HL-60 (cell line): ENCODE measurements at regions not wholly inside any gene's neighbourhood (a gene's known extent, or its start where the extent isn't known, plus 50 kb on each side); places are given as distances from the start of the nearest gene placed in this dataset.

ENCODE experiments used
- DNase-seq, 2 experiments: peaks; one replicate each; pipeline ENCODE4 v3.0.0-alpha.2; 2010 to 2020; ENCODE audit warnings: low read depth in 1 of 2, low spot score in 1 of 2
- H3K27ac ChIP-seq: fragments of 250-450 bp; sonication (Bioruptor Pico); replicated peaks from 2 replicates; pipeline ENCODE4 v1.5.1; 2020; ENCODE audit warnings: mild to moderate bottlenecking, moderate library complexity
- H3K27me3 ChIP-seq: fragments of 250-450 bp; sonication (Bioruptor Pico); 2 replicates; pipeline ENCODE4 v1.5.1; 2021; ENCODE audit warnings: mild to moderate bottlenecking, moderate library complexity; ENCODE audit not compliant: insufficient read depth, poor library complexity, severe bottlenecking
- H3K4me3 ChIP-seq: replicated peaks from 2 replicates; pipeline ENCODE4 v1.5.1; 2011; ENCODE audit warnings: mild to moderate bottlenecking, control low read depth, low read length; ENCODE audit not compliant: insufficient read depth
- CTCF ChIP-seq: IDR thresholded peaks from one replicate; pipeline ENCODE4 v1.5.1; 2011; ENCODE audit warnings: low read length, control low read depth, inconsistent platforms; ENCODE audit not compliant: insufficient read depth
- GABPA ChIP-seq: IDR thresholded peaks from 2 replicates; pipeline ENCODE4 v1.6.1; 2012; ENCODE audit warnings: low read depth
- POLR2AphosphoS5 ChIP-seq: IDR thresholded peaks from 2 replicates; pipeline ENCODE4 v1.6.1; 2012; ENCODE audit warnings: low read depth
- REST ChIP-seq: IDR thresholded peaks from 2 replicates; pipeline ENCODE4 v1.6.1; 2012; ENCODE audit warnings: low read depth; ENCODE audit not compliant: insufficient replicate concordance
- SPI1 ChIP-seq: IDR thresholded peaks from 2 replicates; pipeline ENCODE4 v1.6.1; 2012; ENCODE audit warnings: low read depth, mild to moderate bottlenecking, borderline replicate concordance

DNA sequence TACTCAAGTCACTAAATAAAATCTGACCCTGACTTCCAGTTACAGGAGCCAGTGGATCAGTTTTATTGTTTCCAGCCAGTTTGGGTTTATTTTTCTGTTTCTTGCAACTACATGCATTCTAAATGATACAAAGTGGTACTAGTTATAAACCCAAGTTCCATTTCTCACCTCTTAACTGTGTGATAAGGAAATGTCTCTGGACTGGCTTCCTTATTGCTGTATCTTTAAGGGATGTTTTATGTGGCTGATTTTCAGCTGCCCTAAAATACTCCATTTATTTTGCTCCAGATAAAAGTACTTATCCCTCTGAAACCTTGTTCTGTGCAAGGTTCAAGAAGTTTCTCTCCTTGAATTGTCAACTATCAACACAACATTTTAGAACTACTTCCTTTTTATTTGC, 107.9 kb upstream of the DLX2 start:
- Histone ChIP-seq H3K27ac (peak overlapping the region; percentile 42; the same call in 1 of the 2 replicates), H3K4me3 (no peak overlapping the region), H3K27me3 (no peaks in the 10 kb centered on the region)
- TF ChIP-seq SPI1 (no peak), POLR2AphosphoS5 (no peak), GABPA (no peak), CTCF (no peak), REST (no peak)
- no peak for DNase-seq

GRCh38 chr2:172211512-172211911, 108.8 kb upstream of the DLX2 start:
- TF ChIP-seq POLR2AphosphoS5, result no peak
- TF ChIP-seq CTCF, result no peak
- TF ChIP-seq REST, result no peak
- DNase-seq, result no peak
- Histone ChIP-seq H3K27me3 (no peaks in the 10 kb centered on the region), H3K27ac (no peak overlapping the region), H3K4me3 (no peak overlapping the region)

DNA sequence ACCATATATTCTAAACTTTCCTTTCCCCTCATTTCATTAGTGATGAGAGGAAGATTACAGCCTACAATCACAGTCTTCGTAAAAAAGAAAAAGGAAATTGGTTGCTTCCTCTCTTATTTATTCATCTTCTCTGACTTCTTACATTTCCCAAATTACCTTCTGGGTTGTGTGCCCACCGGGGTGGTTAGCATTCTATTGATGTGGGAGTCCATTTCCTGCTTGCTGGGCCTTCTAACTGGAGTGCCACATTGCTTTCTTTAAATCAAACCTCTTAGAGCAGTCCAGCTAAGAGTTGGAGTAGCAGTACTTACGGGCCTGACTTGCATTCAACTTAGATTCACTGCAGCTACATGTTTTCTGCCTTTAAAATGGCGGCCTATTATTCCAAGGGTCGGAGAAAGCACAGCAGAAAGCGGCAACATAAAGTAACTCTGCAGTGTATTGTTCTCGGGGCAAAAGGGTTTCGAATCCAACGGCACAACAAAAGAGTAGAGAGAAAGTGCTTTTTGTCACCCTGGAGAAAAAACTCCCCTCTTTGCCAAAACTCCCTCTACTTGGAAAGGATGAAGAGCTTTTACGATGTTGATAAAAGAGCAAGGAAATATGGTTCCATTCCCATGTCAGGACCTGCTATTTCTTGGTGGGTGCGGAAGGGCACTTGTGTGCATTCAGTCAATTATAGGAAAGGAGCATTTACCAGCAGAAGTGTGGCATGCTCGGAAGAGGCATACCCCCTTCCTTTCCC, 110.6 kb upstream of the DLX2 start:
- Histone ChIP-seq H3K4me3 (no peak overlapping the region), H3K27me3 (no peaks in the 10 kb centered on the region), H3K27ac (no peak overlapping the region)
- TF ChIP-seq POLR2AphosphoS5 (no peak), SPI1 (no peak), REST (no peak), GABPA (no peak)
- no peak for DNase-seq
